Psoas muscle (tissue), 7 donors: ENCODE measurements at regions not wholly inside any gene's neighbourhood (a gene's known extent, or its start where the extent isn't known, plus 50 kb on each side); places are given as distances from the start of the nearest gene placed in this dataset.
"Not testable (repeated sequence)": the region's sequence is repeated elsewhere in the genome, so short reads cannot be mapped to it uniquely, and the experiment has no call there.

Experiments
- ATAC-seq, 4 donors: fragments of 200-7000 bp; cut with Tn5 transposase; one replicate each; pipeline ENCODE4 v1.9.1; 2020; ENCODE audit warnings: moderate library complexity in 3 of 4, mild to moderate bottlenecking in 2 of 4
- DNase-seq, 2 donors: peaks; one replicate each; pipeline ENCODE4 v3.0.0-alpha.2; 2020
- H3K27ac ChIP-seq: fragments of 200-600 bp; one replicate; pipeline ENCODE4 v1.8.0; 2022
- H3K27me3 ChIP-seq, 3 donors: fragments of 200-600 bp in 1 of 3; one replicate each; pipeline versions ENCODE4 v1.6.1 to v1.8.0; 2013 to 2022; ENCODE audit warnings: low read length in 2 of 3, mild to moderate bottlenecking in 2 of 3, moderate library complexity in 1 of 3; ENCODE audit not compliant: insufficient read depth in 3 of 3
- H3K36me3 ChIP-seq, 2 donors: fragments of 200-600 bp in 1 of 2; one replicate each; pipeline versions ENCODE4 v1.6.1 to v1.8.0; 2013 to 2022; ENCODE audit warnings: low read depth in 1 of 2, mild to moderate bottlenecking in 1 of 2, moderate library complexity in 1 of 2; ENCODE audit not compliant: insufficient read depth in 1 of 2
- H3K4me1 ChIP-seq: fragments of 200-600 bp; one replicate; pipeline ENCODE4 v1.8.0; 2022
- H3K4me3 ChIP-seq: fragments of 200-600 bp; one replicate; pipeline ENCODE4 v1.8.0; 2022; ENCODE audit warnings: mild to moderate bottlenecking
- H3K9me3 ChIP-seq: fragments of 200-600 bp; one replicate; pipeline ENCODE4 v1.8.0; 2022
- WGBS, 3 donors: extraction: QIAGEN DNeasy Blood & Tissue Kit; methylation state at CpG; one replicate each; pipeline versions ENCODE4 v1.1.6 to v1.1.7; 2013; 5-methylcytosine and 5-hydroxymethylcytosine counted together
- intact Hi-C, 2 donors: fragments of 100-400 bp; cut with DNase I; formaldehyde crosslinking; loops; one replicate each; pipeline versions ENCODE4 v1.11.0 to v1.14.2; 2022
- TF ChIP-seq, protein P1 (sequence below): fragments of 200-600 bp; IDR thresholded peaks from one replicate; pipeline ENCODE4 v1.8.0; 2022; ENCODE audit warnings: antibody characterized with exemption
- donor health status: healthy with polysubstance abuse.
- donor health status: DM: no; HTN: no; CAD: no; lungs with moderate emphysema.
- donor health status: Bipolar disorder and iron deficiency.
- donor health status: healthy.
- donor health status: DM: yes; HTN: yes; CAD: no.
- donor health status: DM: no; HTN: no; CAD: no.
- donor health status: DM: yes; HTN: yes; CAD: no.

DNA sequence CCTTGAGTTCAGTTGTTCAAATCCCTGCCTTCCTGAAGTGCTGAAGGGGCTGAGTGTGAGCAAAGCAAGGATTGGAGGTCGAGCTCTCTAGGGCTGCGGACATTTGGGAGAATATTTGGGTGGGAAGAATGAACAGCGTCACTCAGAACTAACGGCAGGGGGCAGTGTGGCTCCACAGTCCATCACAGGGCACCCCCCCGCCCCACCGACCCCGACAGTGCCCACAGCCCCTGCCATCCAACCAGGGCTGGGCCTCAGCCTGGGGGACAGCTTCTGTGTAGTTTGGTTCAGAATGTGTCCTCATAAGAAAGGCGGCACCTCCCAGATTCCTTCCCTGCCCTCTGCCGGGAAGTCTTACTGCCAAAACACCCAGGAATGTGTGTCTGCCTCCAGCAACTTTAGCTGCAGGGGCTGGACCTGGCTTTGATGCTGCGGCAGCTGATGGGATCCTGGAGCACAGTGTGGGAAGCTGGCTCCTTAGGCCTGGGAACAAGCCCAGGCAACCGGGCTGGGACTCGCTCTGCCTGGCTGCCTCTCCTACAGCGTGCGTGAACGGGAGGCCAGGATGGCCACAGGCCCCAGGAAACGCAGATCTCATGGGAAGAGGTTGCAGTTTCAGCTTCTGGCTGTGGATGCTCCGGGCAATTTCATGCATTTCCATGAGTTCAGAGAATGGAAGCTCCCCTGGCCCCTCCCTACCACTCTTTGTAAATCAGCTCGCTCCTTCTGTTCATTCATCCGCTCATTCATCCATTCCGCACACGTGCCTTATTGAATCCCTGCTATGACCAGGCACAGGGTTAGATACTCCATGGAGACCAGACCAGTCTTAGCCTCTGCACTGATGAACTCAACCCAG is 104.9 kb upstream of the TMPRSS2 start:
- DNase-seq (peak; percentile 83 to 90), ATAC-seq (peak; percentile 63 to 87 (median 77))
- intact Hi-C loops = loop anchor here in 1 of 2 donors (5.0 kb wide), 2 partner anchors 164 to 504 kb away; no protein-coding TSS in a partner anchor
- H3K4me3 ChIP-seq = no peak overlapping the region
- H3K9me3 ChIP-seq = no peaks in the 10 kb centered on the region
- peaks cover 0 to 38% (median 8%) of the 10 kb centered on the region in 3 donors for H3K27me3 ChIP-seq
- TF ChIP-seq, protein P1, sequence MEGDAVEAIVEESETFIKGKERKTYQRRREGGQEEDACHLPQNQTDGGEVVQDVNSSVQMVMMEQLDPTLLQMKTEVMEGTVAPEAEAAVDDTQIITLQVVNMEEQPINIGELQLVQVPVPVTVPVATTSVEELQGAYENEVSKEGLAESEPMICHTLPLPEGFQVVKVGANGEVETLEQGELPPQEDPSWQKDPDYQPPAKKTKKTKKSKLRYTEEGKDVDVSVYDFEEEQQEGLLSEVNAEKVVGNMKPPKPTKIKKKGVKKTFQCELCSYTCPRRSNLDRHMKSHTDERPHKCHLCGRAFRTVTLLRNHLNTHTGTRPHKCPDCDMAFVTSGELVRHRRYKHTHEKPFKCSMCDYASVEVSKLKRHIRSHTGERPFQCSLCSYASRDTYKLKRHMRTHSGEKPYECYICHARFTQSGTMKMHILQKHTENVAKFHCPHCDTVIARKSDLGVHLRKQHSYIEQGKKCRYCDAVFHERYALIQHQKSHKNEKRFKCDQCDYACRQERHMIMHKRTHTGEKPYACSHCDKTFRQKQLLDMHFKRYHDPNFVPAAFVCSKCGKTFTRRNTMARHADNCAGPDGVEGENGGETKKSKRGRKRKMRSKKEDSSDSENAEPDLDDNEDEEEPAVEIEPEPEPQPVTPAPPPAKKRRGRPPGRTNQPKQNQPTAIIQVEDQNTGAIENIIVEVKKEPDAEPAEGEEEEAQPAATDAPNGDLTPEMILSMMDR = peak; percentile 39
- peak overlapping the region; percentile 21 for H3K27ac ChIP-seq
- no peaks in the 10 kb centered on the region for H3K4me1 ChIP-seq
- no peaks in the 10 kb centered on the region for H3K36me3 ChIP-seq
- 11 to 14% (median 13%) methylated on average over 21 of the region's 21 CpGs for WGBS, 3 donors

DNA sequence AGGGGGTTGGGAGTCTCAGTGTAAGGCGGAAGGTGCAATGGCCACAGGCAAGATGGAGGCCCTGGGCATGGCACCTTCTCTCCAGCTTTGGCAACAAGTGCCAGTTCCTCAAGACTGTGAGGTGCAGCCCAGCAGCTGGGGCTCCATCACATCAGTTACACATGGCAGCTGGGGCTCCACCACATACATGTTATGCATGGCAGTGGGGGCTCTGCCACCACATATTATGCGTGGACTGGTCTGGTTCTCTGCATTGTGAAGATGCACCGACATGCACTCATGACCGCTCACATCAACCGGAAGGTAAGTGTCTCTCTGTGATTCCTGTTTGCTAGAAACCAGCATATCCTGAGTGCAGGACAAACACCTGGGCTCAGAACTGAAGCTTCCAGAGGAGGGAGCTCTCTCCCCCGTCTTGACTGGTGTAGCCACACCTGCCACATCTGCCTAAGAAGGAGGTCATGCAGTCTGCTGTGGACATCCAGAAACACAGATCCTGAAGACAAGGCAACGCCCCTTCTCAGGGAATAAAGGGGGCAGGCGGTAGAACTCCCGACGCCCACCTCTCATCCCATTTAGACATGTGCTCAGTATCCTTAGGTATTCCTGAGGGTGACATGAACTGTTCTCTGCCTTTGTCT is 104.1 kb upstream of the TMPRSS2 start:
- no peaks in the 10 kb centered on the region for H3K9me3 ChIP-seq
- TF ChIP-seq, protein P1 = no peak
- DNase-seq = no peak
- 32 to 40% (median 39%) methylated on average over 10 of the region's 10 CpGs for WGBS, 3 donors
- intact Hi-C loops = loop anchor here in 1 of 2 donors (5.0 kb wide), 2 partner anchors 165 to 505 kb away; no protein-coding TSS in a partner anchor
- H3K27me3 ChIP-seq = peaks cover 0 to 38% (median 8%) of the 10 kb centered on the region in 3 donors
- H3K36me3 ChIP-seq = no peaks in the 10 kb centered on the region
- no peak for ATAC-seq
- no peak overlapping the region for H3K27ac ChIP-seq
- no peak overlapping the region for H3K4me3 ChIP-seq
- H3K4me1 ChIP-seq = no peaks in the 10 kb centered on the region

DNA sequence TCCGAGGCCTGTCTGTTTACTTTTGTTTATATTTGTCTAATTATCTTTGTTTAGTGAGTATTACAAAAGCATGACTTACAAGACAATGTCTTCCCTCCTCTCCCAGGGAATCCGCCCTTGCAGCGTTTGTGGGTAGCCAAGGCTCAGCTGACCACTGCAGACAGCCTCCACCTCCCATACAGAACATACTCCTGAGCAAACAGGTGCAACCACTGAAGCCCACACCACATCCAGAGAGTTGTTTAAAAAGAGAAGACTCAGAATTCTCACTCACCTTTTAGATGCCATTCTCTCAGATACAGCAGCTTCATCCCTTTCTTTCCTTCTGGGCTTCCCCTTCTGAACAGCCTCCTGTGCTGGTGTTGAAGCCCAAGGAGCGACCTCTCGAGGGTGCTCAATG is 103.5 kb upstream of the TMPRSS2 start:
- ATAC-seq = no peak
- TF ChIP-seq, protein P1 = no peak
- DNase-seq = no peak
- no peaks in the 10 kb centered on the region for H3K36me3 ChIP-seq
- no peaks in the 10 kb centered on the region for H3K4me1 ChIP-seq
- WGBS, 3 donors = 82 to 84% (median 83%) methylated on average over 5 of the region's 5 CpGs
- no peak overlapping the region for H3K27ac ChIP-seq
- peaks cover 0 to 38% (median 8%) of the 10 kb centered on the region in 3 donors for H3K27me3 ChIP-seq
- H3K4me3 ChIP-seq = no peak overlapping the region
- H3K9me3 ChIP-seq = no peaks in the 10 kb centered on the region
- intact Hi-C loops = loop anchor here in 1 of 2 donors (5.0 kb wide), 2 partner anchors 166 to 506 kb away; no protein-coding TSS in a partner anchor

DNA sequence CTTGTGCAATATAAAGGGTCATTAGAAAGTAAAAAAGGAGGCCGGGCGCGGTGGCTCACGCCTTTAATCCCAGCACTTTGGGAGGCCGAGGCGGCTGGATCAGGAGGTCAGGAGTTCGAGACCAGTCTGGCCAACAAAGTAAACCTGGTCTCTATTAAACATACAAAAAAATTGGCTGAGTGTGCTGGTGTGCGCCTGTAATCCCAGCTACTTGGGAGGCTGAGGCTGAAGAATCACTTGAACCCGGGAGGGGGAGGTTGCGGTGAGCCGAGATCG is 102.8 kb upstream of the TMPRSS2 start:
- not testable (repeated sequence) for ATAC-seq, H3K9me3 ChIP-seq, H3K4me1 ChIP-seq, H3K27ac ChIP-seq, H3K36me3 ChIP-seq, DNase-seq, H3K4me3 ChIP-seq
- peaks cover 0 to 38% (median 8%) of the 10 kb centered on the region in 3 donors for H3K27me3 ChIP-seq
- intact Hi-C loops = loop anchor here in 1 of 2 donors (5.0 kb wide), 2 partner anchors 167 to 507 kb away; no protein-coding TSS in a partner anchor
- 85 to 90% (median 86%) methylated on average over 12 of the region's 12 CpGs for WGBS, 3 donors
